GM19238 (cell line): ENCODE measurements at regions not wholly inside any gene's neighbourhood (a gene's known extent, or its start where the extent isn't known, plus 50 kb on each side); places are given as distances from the start of the nearest gene placed in this dataset.
A peak's percentile ranks its signal among the peaks of the same experiment; 100 is the strongest.

Experiments used
- DNase-seq: peaks from one replicate; pipeline ENCODE4 v3.0.0; 2011; ENCODE audit warnings: low spot score; ENCODE audit not compliant: insufficient read length

DNA sequence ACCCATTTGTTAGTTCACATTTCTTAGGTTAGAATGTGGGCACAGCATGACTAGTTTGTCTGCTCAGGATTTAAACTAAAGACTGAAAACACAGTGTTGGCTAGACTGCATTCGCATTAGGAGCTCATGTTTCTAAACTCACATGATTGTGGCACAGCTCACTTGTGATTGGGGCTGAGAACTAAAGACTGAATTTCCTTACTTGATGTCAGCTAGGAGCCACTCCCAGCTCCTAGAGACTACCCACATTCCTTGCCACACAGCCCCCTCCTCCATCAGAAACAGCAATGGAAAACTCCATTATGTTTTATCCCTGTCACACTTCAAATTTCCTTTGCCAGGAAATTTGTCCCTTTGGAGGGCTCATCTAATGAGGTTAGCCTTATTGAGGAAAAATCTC lies 170.2 kb upstream of the NUDT6 start:
- DNase-seq = no peak

DNA sequence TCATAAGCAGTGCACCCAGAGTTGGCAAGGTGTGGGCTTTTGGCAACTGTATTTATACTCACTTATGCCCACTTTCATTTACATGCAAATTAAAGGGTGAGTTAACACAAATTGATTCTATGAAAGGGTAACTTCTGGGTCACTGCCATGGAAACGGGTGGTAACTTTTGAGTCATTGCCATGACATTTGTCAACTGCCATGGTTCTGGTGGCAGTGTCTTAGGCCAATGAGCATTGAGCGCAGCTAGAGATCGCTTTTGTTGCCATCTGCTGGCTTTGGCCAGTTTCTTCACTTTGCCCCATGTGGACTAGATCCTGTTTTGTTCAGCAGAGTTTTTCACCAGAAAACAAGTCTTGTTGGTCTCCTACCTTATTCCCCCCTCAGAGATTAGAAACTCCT lies 170.8 kb upstream of the NUDT6 start:
- DNase-seq = no peak

DNA sequence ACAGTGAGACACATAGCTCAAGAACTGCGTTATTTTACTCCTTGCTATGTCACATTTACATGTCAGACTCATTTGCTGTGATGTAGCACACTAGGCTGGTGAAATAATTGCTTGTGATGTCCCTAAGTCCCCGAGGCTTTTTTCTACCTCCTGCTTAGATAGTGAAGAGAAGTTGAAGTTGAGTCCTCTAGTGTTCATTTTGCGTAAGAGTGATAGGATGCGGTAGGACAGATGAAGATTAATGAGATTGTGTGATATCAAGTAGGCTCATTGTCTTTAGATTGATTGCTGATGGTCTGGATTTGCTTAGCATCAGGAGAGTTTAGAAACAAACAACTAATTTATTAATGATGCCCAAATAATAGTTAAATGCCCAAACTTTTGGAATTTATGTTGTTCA lies 173.6 kb upstream of the NUDT6 start:
- no peak for DNase-seq

DNA sequence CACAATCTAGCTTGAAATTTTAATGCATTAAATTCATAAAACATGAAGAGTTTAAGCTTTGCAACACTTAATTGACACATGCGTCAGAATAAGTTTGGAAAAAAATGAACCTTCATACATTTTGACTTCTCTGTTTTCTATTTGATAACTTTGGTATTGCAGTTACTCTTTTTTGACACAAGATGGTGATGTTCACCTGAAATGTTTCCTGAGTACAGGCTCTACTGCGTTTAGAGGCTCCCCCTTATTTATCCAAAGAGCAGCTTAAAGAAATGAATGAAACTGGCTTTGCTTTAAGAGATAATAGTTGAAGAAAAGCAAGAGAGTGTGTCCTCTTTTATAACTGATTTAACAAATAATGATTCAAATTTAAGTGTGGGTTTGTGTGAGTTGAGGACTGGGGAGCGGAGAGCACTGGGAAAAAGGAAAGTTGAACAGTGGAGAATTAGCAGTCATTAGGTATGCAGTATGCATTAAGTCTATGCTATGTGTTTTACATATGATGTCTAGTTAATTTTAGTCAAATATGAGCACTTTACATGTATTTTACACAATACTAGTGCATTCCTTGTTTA lies 180.6 kb upstream of the NUDT6 start:
- DNase-seq = peak; percentile 20

DNA sequence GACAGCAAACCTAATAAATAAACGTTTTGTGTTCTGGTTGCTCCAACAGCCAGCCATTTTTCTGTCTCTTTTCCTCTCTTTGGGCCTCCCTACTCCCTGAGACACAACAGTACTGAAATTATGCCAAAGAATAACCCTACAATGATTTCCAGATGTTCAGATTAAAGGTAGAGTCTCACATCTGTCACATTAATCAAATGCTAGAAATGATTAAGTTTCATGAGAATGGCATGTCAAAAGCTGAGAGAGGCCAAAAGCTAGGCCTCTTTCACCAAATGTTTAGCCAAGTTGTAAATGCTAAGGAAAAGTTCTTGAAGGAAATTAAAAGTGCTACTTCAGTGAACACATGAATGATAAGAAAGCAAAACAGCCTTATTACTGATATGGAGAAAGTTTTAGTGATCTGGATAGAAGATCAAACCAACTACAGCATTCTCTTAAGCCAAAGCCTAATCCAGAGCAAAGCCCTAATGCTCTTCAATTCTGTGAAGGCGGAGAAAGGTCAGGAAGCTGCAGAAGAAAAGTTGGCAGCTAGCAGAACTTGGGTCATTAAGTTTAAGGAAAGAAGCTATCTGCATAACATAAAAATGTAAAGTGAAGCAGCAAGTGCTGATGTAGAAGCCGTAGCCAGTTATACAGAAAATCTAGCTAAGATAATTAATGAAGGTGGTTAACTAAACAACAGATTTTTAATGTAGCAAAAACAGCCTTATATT lies 182.1 kb upstream of the NUDT6 start:
- no peak for DNase-seq

DNA sequence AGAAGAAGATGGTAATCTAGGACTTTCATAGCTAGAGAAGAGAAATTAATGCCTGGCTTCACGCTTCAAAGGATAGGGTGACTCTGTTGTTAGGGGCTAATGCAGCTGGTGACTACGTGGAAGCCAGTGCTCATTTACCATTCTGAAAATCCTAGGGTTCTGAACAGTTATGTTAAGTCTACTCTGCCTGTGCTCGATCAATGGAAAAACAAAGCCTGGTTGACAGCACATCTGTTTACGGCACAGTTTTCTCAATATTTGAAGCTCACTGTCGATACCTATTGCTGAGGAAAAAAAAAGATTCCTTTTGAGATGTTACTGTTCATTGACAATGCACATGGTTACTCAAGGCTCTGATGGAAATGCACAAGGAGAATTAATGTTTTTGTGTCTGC lies 182.6 kb upstream of the NUDT6 start:
- DNase-seq = no peak

DNA sequence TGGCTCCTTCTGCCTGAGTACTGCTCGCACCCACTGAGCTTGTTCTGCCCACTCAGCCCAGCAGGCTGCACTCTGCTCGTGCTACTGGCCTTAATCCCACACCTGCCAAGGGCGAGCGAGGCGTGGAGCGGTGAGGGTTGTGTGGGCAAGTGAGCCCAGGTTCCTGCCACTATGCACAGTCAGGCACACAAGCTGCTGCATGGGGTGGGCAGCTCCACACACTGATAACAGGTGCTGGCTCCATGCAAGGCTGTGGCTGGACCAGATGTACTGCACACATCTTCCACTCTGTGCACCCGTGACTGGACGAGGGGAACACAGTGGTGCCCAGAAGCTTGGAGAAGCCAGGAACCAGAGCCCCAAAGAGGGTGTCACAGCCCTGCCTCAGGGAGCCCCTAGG lies 184.3 kb upstream of the NUDT6 start:
- no peak for DNase-seq

DNA sequence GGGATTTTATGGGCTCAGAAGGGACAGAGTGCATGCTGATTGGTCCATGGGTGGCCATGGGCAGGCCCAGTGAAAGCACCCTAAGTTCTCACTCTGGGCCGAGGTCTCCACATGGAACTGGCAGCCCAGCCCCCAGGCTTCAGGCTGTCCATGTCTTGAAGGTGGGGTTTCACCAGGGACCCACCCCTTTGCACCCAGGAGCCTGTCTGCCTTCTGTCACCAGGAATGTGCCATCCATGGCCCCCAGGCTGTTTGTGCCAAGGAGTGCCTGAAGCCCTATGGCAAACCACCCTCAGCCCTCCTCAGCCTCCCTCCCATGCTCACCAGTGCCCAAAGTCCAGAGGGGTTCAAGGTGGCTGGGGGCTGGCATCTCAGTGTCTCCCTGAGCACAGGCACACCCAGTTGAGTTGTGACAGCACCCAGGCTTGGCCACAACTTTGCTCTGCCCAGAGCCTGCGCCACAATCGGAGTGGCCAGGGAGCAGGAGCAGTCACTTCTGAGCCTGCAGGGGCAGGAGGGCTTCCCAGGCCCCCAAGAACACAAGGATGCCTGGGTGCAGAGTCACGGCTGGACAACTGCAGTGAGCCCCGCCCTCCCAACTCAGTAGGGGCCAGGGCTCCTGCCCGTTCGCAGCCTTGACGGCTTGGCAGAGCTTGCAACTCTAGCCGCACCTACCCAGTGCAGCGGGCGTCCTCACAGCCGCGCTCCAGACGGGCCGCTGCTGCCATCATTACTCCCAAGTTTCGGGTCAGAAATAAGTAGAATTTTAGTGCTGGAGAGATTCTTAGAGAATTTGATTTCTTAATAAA lies 185.3 kb upstream of the NUDT6 start:
- DNase-seq = no peak

DNA sequence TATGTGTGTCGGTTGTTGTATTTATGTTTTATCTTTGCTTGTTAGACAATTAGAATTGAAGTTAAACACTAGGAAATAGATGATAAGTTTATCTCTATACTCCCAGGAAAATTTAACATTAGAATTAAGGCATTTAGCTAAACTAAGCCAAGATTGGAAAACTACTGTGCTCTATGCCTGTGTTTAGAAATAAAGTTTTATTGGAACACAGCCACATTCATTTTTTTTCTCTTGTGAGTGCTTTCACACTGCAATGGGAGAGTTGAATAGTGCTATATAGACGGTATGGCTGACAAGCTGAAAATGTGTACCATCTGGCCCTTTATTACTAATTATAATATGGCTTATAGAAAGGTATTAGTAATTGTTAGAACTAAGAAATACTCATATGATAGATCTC lies 186.7 kb upstream of the NUDT6 start:
- no peak for DNase-seq

DNA sequence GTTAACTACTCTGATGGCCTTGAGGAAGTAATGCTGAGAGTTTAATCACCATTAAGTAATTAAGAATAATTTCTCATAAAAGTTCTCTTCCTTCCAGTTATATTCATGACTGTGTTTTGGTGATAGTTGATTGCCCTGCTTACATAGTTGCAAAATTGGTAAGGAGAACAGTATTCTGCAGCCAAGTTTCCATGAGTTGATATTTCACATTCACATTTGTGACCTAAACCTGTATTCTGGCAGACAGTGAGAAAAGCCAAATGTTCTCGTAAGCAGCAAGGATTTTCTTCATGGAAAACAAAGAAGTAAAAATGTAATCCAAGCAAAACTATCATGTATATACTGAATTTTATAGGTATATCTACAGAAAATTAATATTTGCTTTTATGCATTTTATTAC lies 187.8 kb upstream of the NUDT6 start:
- no peak for DNase-seq

DNA sequence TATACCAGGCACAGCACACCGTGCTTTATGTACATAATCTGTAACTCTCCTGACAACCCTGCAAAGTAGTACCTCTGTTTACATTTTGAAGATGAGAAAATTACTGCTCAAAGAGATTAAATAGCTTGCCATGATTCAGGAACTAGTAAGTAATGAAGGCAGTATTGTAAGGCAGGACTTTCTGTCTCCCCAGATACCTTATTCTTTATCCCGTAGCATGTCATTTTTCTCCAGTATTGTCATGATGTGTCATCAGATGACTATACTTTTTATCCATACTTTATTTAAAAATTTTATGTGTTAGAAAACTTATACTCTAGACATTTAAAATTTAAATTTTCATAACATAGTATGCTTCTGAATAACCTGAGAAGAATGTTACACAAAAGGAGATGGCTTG lies 188.3 kb upstream of the NUDT6 start:
- DNase-seq = no peak

DNA sequence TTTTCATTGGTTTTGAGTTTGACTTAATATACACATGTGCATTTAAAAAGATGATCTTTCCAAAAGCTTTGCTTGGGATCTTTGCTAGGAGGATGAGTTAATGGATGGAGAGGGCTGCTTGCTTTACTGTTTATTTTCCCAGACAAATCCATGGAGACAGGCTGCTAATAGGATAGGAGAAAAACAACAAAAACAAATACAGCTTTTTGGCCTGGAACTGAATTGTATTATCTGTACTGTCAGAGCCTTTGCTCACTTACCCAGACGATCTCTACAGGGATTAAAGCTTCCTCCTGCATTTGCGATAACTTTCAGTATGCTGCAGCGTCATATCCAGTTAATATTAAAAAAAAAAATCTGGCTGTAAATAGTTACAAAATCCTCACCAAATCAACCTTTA lies 190.8 kb upstream of the NUDT6 start:
- no peak for DNase-seq

DNA sequence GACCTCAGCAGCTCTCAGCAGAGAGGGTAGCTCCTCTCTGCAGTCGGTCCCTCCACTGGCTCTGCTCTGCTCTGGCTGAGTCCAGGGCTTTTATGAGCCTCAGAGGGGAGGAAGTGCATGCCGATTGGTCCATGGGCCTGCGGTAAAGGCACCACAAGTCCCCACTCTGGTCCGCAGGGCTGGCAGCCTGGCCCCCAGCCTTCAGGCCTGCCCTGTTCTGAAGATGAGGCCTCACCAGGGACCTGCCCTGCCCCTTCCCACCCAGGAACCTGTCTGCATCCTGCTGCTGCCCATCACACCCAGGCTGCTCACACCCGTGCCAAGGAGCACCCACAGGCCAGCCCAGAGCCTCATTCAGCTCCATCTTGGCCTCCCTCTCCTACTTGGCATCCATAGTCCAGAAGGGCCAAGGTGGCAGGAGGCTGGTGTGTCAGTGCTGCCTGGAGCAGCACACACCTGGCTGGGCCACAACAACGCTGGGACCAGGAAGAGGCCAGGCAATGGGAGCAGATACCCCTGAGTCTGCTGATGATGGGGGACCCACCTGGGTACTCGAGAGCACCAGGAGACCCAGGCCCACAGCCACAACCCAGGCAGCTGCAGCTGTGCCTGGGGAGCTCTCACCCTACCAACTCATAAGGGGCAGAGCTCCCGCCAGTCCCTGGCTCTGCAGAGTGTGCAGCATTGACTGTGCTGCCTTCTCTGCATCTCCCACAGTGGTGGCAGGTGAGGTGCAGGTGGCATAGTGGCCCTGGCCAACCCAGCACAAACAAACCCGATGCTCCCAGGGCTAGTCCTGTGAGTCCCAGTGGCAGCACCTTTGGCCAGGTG lies 191.9 kb upstream of the NUDT6 start:
- DNase-seq = no peak

DNA sequence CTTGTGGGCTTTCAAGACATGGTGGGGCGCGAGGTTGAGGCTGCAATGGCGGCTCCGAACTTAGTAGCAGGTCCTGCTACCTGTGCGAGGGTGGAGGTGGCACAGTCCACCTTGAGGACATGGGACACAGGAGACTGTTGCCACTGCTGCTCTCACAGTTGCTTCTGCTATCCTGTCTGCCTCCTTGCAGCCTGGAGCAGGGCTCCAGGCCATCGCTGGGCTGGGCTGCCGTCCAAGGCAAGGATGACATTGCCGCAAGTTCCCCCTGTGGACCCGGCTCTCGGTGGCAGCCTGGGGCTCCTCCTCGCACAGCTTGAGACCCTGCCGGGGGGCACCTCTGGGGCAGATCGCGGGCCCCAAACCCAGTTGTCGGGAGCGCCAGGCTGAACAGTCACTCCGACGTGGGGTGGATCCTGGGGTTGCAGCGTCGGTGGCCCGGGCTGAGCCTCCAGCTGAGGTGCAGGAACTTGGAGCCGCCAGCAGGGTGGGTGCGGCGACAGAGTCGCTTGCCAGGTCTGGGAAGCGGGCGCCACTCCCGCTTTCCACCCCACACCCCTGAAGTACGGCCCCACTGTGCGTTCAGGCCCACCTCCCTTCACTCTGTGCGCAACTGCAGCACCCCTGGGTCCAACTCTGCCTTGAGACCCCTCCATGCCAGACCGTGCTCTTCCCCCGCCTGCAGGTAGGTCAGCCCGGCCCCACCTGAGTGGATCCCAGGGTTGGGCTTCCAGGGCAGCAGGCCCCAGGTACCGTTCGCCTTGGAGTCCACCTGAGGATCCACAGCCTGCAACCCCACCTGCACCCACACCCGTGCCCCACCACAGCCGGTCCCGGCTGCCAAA lies 192.7 kb upstream of the NUDT6 start:
- DNase-seq = no peak

DNA sequence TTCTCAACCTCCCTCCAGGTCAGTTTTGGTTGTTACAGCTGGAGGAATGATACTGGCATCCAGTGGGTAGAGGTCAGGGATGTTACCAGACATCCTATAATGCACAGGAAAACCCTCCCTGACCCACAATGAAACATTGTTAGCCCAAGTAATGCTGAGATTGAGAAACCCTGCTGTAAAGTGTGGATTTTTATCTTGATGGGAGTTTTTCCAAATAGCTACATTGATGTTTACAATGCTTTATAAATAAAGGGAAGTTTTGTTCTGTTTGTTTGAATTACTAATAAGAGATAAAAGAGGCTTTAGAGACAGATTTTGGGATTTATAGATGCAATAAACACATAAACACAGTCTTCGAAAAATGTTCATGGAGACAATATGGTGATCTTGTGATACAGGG lies 194.0 kb upstream of the NUDT6 start:
- no peak for DNase-seq

DNA sequence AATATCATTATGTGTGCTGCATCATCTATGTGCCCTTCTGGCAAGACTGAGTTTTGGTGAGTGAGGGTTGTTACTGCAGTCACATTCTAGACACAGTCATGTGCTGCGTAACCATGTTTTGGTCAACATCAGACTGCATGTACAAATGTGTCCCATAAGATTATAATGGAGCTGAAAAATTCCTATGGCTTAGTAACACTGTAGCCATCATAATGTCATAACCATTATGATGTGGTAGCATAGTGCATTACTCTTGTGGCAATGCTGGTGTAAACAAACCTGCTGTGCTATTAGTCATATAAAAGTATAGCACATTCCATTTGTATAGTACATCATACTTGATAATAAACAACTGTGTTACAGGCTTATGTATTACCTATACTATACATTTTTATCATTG lies 198.1 kb upstream of the NUDT6 start:
- DNase-seq = no peak

DNA sequence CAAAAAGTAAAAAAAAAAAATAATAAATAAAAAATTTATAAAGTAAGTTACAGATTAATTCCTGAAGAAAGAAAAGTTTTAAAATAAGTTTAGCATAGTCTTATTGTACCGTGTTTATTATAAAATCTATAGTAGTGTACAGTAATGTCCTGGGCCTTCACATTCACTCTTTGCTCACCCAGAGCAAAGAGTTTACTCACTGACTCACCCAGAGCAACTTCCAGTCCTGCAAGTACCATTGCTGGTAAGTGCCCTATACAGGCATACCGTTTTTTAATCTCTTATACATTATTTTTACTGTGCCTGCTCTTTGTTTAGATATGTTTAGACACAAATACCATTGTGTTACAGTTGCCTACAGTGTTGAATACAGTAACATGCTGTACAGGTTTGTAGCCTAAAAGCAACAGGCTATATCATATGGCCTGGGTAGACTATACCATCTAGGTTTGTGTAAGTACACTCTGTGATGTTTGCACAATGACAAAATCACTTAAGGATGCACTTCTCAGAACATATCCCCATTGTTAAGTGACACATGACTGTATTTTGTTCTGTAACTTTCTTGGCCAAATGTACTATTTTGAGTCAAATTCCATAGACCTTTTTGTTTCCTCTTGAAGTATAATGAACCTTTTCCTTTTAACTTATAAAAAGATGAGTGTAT lies 199.0 kb upstream of the NUDT6 start:
- no peak for DNase-seq

DNA sequence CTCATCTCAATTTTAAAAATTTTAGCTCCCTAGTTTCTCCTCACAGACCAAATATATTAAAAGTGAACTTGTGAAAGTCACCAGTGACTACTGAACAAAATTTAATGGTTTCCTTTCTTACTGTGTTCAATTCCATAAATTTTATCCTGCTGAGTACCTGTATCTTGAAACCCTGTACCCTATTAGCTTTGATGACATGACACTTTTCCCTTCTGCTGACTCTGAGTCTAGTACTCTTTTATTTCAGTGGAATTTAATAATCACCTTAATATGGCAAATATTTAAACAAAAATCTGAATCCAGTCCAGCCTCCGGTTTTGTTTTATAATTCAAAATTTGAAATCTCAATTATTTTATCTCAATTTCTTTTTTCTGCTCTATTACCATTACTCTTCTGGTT lies 203.1 kb upstream of the NUDT6 start:
- no peak for DNase-seq

DNA sequence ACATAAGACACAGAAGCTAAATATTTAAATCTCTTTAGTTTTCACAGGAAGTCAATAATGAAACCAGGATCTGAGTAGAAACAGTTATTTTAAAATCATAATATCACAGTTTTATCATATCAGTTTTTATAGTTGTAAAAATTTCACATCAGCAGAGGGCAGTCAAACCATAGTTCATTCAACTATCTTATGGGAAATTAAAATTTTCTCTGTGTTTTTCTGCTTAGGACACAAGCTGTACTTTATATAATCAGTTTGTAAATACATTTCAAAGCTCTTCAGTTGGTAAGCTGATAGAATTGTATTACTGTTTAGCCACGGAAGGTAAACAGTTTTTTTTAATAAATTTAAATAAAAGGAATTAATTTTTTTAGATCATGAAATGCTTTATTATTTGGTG lies 204.8 kb upstream of the NUDT6 start:
- no peak for DNase-seq

DNA sequence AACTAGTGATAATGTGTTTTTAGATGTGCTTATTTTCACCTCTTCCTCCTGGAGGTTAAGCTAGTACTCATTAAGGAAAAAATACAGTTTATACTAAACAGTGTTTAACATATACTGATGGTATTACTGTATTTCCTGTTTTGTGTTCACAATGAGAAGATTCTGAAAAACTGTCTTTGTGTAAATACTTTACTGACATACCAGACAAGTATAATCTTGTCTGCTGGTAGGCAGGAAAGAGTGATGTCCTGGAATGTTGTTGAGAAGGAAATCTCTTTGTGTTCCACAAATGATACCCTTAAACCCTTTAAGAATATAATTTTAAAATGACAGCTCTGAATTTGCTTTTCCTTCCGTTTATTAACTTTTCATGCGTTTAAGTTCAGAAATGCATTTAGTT lies 205.5 kb upstream of the NUDT6 start:
- no peak for DNase-seq
